SK-N-SH treated with all-trans-retinoic acid at 6 μM for 48 hours (cell line): ENCODE measurements at regions not wholly inside any gene's neighbourhood (a gene's known extent, or its start where the extent isn't known, plus 50 kb on each side); places are given as distances from the start of the nearest gene placed in this dataset.

Source experiments
- ATAC-seq: fragments of 200-7000 bp; cut with Tn5 transposase; 3 replicates; pipeline ENCODE4 v1.9.1; 2020; ENCODE audit warnings: mild to moderate bottlenecking, moderate library complexity
- ARNTL ChIP-seq: fragments of 450-650 bp; formaldehyde crosslinking; IDR thresholded peaks from 2 replicates; pipeline ENCODE4 v1.5.0; 2020; ENCODE audit warnings: low read depth, mild to moderate bottlenecking, moderate library complexity, borderline replicate concordance
- BACH2 ChIP-seq: fragments of 250-450 bp; sonication (Bioruptor Pico); IDR thresholded peaks from 2 replicates; pipeline ENCODE4 v1.9.0; 2021; ENCODE audit warnings: mild to moderate bottlenecking, borderline replicate concordance
- CREB5 ChIP-seq: fragments of 250-450 bp; sonication (Bioruptor Pico); IDR thresholded peaks from 2 replicates; pipeline ENCODE4 v1.5.1; 2020; ENCODE audit warnings: low read depth, mild to moderate bottlenecking, moderate library complexity
- CSDC2 ChIP-seq: fragments of 250-450 bp; sonication (Bioruptor Pico); IDR thresholded peaks from 2 replicates; pipeline ENCODE4 v1.5.0; 2020; ENCODE audit warnings: mild to moderate bottlenecking, moderate library complexity
- CSRNP3 ChIP-seq: fragments of 250-450 bp; sonication (Bioruptor Pico); IDR thresholded peaks from 2 replicates; pipeline ENCODE4 v1.5.1; 2021; ENCODE audit warnings: mild to moderate bottlenecking, moderate library complexity
- ESRRG ChIP-seq: fragments of 250-450 bp; sonication (Bioruptor Pico); IDR thresholded peaks from 2 replicates; pipeline ENCODE4 v1.6.1; 2021; ENCODE audit warnings: mild to moderate bottlenecking
- GLIS3 ChIP-seq: fragments of 250-450 bp; sonication (Bioruptor Pico); IDR thresholded peaks from 2 replicates; pipeline ENCODE4 v1.5.0; 2020; ENCODE audit warnings: mild to moderate bottlenecking, moderate library complexity
- ISL1 ChIP-seq: fragments of 250-450 bp; sonication (Bioruptor Pico); IDR thresholded peaks from 2 replicates; pipeline ENCODE4 v2.1.2; 2022; ENCODE audit warnings: mild to moderate bottlenecking, moderate library complexity
- OSR1 ChIP-seq: fragments of 250-450 bp; sonication (Bioruptor Pico); IDR thresholded peaks from 2 replicates; pipeline ENCODE4 v1.8.0; 2022; ENCODE audit warnings: moderate library complexity, mild to moderate bottlenecking, inconsistent platforms
- PATZ1 ChIP-seq: fragments of 250-450 bp; sonication (Bioruptor Pico); IDR thresholded peaks from 2 replicates; pipeline ENCODE4 v1.8.0; 2020; ENCODE audit warnings: mild to moderate bottlenecking, moderate library complexity, borderline replicate concordance
- POU6F1 ChIP-seq: fragments of 250-450 bp; sonication (Bioruptor Pico); IDR thresholded peaks from 2 replicates; pipeline ENCODE4 v1.8.0; 2021; ENCODE audit warnings: low read depth, mild to moderate bottlenecking, moderate library complexity, borderline replicate concordance
- PPARA ChIP-seq: fragments of 250-450 bp; sonication (Bioruptor Pico); IDR thresholded peaks from 2 replicates; pipeline ENCODE4 v1.5.0; 2020; ENCODE audit warnings: mild to moderate bottlenecking, borderline replicate concordance
- SNAI2 ChIP-seq: fragments of 250-450 bp; sonication (Bioruptor Pico); IDR thresholded peaks from 2 replicates; pipeline ENCODE4 v1.5.0; 2020; ENCODE audit warnings: mild to moderate bottlenecking, moderate library complexity
- TCF4 ChIP-seq: fragments of 250-450 bp; sonication (Bioruptor Pico); IDR thresholded peaks from 2 replicates; pipeline ENCODE4 v1.8.0; 2021; ENCODE audit warnings: mild to moderate bottlenecking, moderate library complexity, borderline replicate concordance
- TOX ChIP-seq: fragments of 250-450 bp; sonication (Bioruptor Pico); IDR thresholded peaks from 2 replicates; pipeline ENCODE4 v1.8.0; 2021; ENCODE audit warnings: mild to moderate bottlenecking, moderate library complexity, borderline replicate concordance
- ZC3H10 ChIP-seq: fragments of 250-450 bp; sonication (Bioruptor Pico); IDR thresholded peaks from 2 replicates; pipeline ENCODE4 v1.5.1; 2021; ENCODE audit warnings: mild to moderate bottlenecking, moderate library complexity
- ZFP3 ChIP-seq: fragments of 250-450 bp; sonication (Bioruptor Pico); IDR thresholded peaks from 2 replicates; pipeline ENCODE4 v1.5.0; 2020; ENCODE audit warnings: mild to moderate bottlenecking, moderate library complexity
- ZNF565 ChIP-seq: fragments of 450-650 bp; formaldehyde crosslinking; conservative IDR thresholded peaks from 2 replicates; pipeline ENCODE4 v1.5.0; 2020; ENCODE audit warnings: low read depth, mild to moderate bottlenecking, moderate library complexity
- ZNF70 ChIP-seq: fragments of 450-650 bp; formaldehyde crosslinking; IDR thresholded peaks from 2 replicates; pipeline ENCODE4 v1.5.0; 2020; ENCODE audit warnings: mild to moderate bottlenecking, moderate library complexity
- ZNF8 ChIP-seq: fragments of 450-650 bp; formaldehyde crosslinking; IDR thresholded peaks from 2 replicates; pipeline ENCODE4 v1.5.0; 2020; ENCODE audit warnings: mild to moderate bottlenecking, moderate library complexity
- TF ChIP-seq, protein P1 (sequence below): fragments of 250-450 bp; sonication (Bioruptor Pico); IDR thresholded peaks from 2 replicates; pipeline ENCODE4 v1.5.0; 2020; ENCODE audit warnings: mild to moderate bottlenecking, moderate library complexity

DNA sequence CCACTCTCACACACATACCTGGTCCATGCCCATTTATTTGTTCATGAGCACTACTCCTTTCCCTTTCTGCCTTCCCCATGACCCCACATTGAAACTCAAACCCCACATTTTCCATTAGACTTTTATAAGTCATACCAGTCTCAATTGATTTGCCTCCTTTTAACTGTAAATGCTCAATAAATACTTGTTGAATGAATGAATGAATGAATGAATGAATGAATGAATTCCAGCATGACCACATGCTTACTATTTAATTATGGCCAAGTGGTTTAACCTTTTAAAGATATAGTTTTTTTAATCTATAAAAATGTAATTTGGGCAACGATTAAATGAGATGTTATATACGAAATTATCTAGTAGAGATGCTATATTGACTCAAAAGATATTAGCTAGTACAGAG, 54.1 kb upstream of the GRAMD2B start:
- TF ChIP-seq GLIS3 (CRISPR knock-in tag): no peak
- no peak for TF ChIP-seq CSRNP3 (CRISPR knock-in tag)
- no peak for TF ChIP-seq CREB5 (CRISPR knock-in tag)
- TF ChIP-seq ZNF565: no peak
- TF ChIP-seq POU6F1 (CRISPR knock-in tag): no peak
- no peak for TF ChIP-seq ESRRG (CRISPR knock-in tag)
- TF ChIP-seq TOX (CRISPR knock-in tag): no peak
- TF ChIP-seq PATZ1: no peak
- TF ChIP-seq ISL1 (CRISPR knock-in tag): no peak
- ATAC-seq: no peak

DNA sequence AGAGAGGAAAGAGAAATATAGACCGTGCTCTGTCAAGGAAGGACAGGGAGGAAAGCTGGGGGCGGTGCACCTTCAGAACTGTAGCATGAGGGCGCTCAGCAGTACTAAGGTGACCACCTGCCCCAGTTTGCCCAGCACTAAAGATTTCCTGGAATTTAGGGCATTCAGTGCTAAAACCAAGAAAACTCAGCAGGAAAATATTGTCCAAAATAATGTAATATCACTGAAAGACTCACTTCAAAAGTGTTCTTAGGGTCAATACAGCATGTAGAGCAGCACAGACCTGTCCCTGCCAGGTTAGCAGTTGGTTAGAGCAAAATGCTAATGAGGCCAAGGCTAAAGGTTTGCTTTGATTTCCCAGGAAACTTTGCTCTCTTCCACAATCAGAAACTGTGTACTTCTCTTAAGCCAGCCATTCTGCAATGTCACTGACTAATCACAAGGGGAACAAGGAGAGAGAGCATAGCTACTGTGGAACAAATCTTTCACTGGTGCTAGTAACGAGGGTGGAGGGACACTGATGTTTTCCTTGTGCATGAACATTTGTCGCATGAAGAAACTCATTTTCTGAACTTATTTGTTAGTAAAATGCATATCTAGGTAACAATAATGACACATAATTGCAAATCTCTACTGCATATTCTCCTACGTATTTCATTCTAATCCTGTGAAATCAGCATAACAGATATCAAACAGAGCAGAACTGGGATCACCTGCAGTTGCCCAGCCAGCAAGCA, 53.0 kb upstream of the GRAMD2B start:
- peak; percentile 82 for ATAC-seq
- TF ChIP-seq ISL1 (CRISPR knock-in tag): no peak

DNA sequence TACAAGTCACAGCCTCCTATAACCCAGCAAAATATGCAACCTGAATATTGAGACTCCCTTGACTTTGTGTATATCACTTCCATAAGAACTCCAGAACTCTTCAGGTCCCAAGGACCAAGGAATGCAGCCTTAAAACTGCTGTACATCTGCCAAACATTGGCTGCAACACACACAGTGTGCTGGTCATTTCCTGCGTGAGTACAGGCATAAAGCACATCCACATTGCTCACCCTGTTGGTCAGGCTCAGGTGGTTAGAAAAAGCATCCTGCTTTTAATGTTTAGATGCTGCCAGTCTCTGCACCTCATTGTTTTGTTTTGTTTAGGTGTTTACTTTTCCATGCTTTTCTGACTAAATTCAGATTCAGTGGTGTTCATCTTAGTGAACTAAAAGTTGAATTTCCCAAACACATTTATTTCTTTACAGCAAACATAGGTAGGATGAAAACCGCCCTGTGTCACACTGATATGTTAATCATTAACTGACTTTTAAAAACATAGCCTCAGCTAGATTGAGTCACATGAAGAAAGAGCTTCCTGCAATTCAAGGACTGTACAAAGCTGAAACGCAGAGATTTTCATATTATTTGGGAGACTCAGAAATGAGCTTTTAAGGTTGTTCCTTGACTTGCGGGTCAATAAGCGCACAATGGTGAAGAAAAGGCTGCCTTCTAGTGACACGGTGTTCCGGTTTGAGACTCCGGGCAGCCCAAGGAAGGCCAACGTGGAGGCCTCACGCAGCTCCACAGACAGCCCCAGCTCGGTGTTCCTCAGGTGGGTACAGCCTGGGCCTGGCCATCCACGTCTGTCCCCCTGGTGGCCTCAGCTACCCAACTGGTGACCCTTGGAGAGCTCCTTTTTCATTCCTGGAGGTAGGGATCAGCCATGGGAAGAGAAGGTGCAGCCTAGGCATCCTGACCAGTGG, 52.2 kb upstream of the GRAMD2B start:
- ATAC-seq: peak; percentile 87
- TF ChIP-seq ZNF565: no peak
- no peak for TF ChIP-seq TCF4
- no peak for TF ChIP-seq TOX (CRISPR knock-in tag)
- no peak for TF ChIP-seq PPARA (CRISPR knock-in tag)
- no peak for TF ChIP-seq ZFP3 (CRISPR knock-in tag)
- TF ChIP-seq ARNTL (CRISPR knock-in tag): no peak
- TF ChIP-seq SNAI2 (CRISPR knock-in tag): no peak
- TF ChIP-seq CSDC2 (CRISPR knock-in tag): no peak
- no peak for TF ChIP-seq OSR1 (CRISPR knock-in tag)
- TF ChIP-seq ZNF8: no peak
- TF ChIP-seq BACH2: no peak
- TF ChIP-seq CSRNP3 (CRISPR knock-in tag): no peak
- TF ChIP-seq ZC3H10 (CRISPR knock-in tag): no peak
- TF ChIP-seq POU6F1 (CRISPR knock-in tag): no peak
- no peak for TF ChIP-seq ZNF70
- TF ChIP-seq ESRRG (CRISPR knock-in tag): no peak
- TF ChIP-seq, protein P1, sequence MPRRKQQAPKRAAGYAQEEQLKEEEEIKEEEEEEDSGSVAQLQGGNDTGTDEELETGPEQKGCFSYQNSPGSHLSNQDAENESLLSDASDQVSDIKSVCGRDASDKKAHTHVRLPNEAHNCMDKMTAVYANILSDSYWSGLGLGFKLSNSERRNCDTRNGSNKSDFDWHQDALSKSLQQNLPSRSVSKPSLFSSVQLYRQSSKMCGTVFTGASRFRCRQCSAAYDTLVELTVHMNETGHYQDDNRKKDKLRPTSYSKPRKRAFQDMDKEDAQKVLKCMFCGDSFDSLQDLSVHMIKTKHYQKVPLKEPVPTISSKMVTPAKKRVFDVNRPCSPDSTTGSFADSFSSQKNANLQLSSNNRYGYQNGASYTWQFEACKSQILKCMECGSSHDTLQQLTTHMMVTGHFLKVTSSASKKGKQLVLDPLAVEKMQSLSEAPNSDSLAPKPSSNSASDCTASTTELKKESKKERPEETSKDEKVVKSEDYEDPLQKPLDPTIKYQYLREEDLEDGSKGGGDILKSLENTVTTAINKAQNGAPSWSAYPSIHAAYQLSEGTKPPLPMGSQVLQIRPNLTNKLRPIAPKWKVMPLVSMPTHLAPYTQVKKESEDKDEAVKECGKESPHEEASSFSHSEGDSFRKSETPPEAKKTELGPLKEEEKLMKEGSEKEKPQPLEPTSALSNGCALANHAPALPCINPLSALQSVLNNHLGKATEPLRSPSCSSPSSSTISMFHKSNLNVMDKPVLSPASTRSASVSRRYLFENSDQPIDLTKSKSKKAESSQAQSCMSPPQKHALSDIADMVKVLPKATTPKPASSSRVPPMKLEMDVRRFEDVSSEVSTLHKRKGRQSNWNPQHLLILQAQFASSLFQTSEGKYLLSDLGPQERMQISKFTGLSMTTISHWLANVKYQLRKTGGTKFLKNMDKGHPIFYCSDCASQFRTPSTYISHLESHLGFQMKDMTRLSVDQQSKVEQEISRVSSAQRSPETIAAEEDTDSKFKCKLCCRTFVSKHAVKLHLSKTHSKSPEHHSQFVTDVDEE: no peak
- no peak for TF ChIP-seq CREB5 (CRISPR knock-in tag)
